Upper lobe of left lung (tissue), 4 donors: ENCODE measurements at regions not wholly inside any gene's neighbourhood (a gene's known extent, or its start where the extent isn't known, plus 50 kb on each side); places are given as distances from the start of the nearest gene placed in this dataset.

ENCODE experiments used
- CTCF ChIP-seq, 6 experiments: fragments of 450-650 bp in 4 of 6; fragments of 200-600 bp in 2 of 6; sonication (generic) in 2 of 6; IDR thresholded peaks; one replicate each; pipeline ENCODE4 v1.5.1; 2016 to 2019; ENCODE audit warnings: antibody characterized with exemption in 6 of 6
- POLR2A ChIP-seq, 4 donors: fragments of 450-650 bp; IDR thresholded peaks; one replicate each; pipeline ENCODE4 v1.5.1; 2016 to 2017; ENCODE audit warnings: antibody characterized with exemption in 4 of 4, mild to moderate bottlenecking in 2 of 4
- POLR2AphosphoS5 ChIP-seq, 2 donors: sonication (generic); formaldehyde crosslinking; IDR thresholded peaks; one replicate each; pipeline ENCODE4 v1.5.1; 2017; ENCODE audit warnings: antibody characterized with exemption in 2 of 2

GRCh38 chr11:8328231-8328794, 64.6 kb upstream of the LMO1 start:
- TF ChIP-seq CTCF (IDR thresholded peaks at IDR 0.05) (no peak), POLR2A (IDR thresholded peaks at IDR 0.05) (no peak), POLR2AphosphoS5 (IDR thresholded peaks at IDR 0.05) (no peak)
